SJCRH30 (cell line): ENCODE measurements at regions not wholly inside any gene's neighbourhood (a gene's known extent, or its start where the extent isn't known, plus 50 kb on each side); places are given as distances from the start of the nearest gene placed in this dataset.

Source experiments
- DNase-seq, 2 experiments: peaks; one replicate each; pipeline ENCODE4 v3.0.0-alpha.2; 2015 to 2020
- H3K27ac ChIP-seq: fragments of 250-450 bp; sonication (Bioruptor Pico); 2 replicates; pipeline ENCODE4 v1.5.1; 2020; ENCODE audit warnings: mild to moderate bottlenecking, moderate library complexity
- H3K27me3 ChIP-seq: fragments of 250-450 bp; sonication (Bioruptor Pico); 2 replicates; pipeline ENCODE4 v1.5.1; 2020; ENCODE audit warnings: mild to moderate bottlenecking, moderate library complexity
- H3K36me3 ChIP-seq: fragments of 250-450 bp; sonication (Bioruptor Pico); 2 replicates; pipeline ENCODE4 v1.5.1; 2020; ENCODE audit warnings: mild to moderate bottlenecking, moderate library complexity
- H3K4me1 ChIP-seq: fragments of 250-450 bp; sonication (Bioruptor Pico); 2 replicates; pipeline ENCODE4 v1.5.1; 2020; ENCODE audit warnings: mild to moderate bottlenecking, moderate library complexity
- H3K4me3 ChIP-seq: fragments of 250-450 bp; sonication (Bioruptor Pico); 2 replicates; pipeline ENCODE4 v1.5.1; 2020; ENCODE audit warnings: mild to moderate bottlenecking, moderate library complexity
- H3K9me3 ChIP-seq: fragments of 250-450 bp; sonication (Bioruptor Pico); replicated peaks from 2 replicates; pipeline ENCODE4 v1.5.1; 2020; ENCODE audit warnings: mild to moderate bottlenecking, moderate library complexity

GRCh38 chr9:88229434-88229833 is 91.2 kb upstream of the SPATA31C2 start:
- no peak for DNase-seq
- H3K27ac ChIP-seq: no peak overlapping the region

GRCh38 chr9:88224938-88225337 is 86.7 kb upstream of the SPATA31C2 start:
- Histone ChIP-seq H3K27me3 (no peaks in the 10 kb centered on the region), H3K27ac (no peak overlapping the region), H3K9me3 (no peaks in the 10 kb centered on the region), H3K4me1 (peaks cover 12% of the 10 kb centered on the region), H3K36me3 (no peaks in the 10 kb centered on the region), H3K4me3 (no peak overlapping the region)
- DNase-seq: no peak

More at GRCh38 chr9:88229434-88229833, 91.2 kb upstream of the SPATA31C2 start:
- Histone ChIP-seq H3K36me3 (no peaks in the 10 kb centered on the region), H3K27me3 (no peaks in the 10 kb centered on the region), H3K4me1 (peaks cover 6% of the 10 kb centered on the region), H3K9me3 (peaks cover 7% of the 10 kb centered on the region; the same call in 1 of the 2 replicates), H3K4me3 (no peak overlapping the region)

DNA sequence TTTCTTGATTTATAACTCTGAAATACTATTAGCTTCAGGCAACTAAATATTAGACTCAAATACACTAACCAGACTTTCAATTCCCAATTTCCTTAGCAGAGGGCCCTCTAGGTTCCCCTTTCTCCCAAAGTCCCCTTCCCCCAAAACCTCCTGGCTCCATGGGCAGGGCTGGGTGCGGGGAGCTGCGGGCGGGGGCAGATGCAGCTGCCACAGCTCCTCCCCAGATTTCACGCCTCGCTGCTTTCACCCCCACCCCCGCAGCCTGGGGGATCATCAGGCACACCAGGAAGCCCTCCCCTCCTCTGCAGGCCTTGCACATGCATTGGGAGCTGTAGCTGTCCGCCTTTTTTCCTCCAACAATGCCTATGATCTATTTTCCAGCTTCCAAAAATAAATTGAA is 82.8 kb upstream of the SPATA31C2 start:
- DNase-seq: peak; percentile 82 to 86
- no peak overlapping the region for H3K4me3 ChIP-seq
- H3K9me3 ChIP-seq: no peaks in the 10 kb centered on the region
- H3K36me3 ChIP-seq: no peaks in the 10 kb centered on the region
- H3K27ac ChIP-seq: peak overlapping the region; percentile 78
- peaks cover 20% of the 10 kb centered on the region for H3K4me1 ChIP-seq
- no peaks in the 10 kb centered on the region for H3K27me3 ChIP-seq

- H3K4me1 ChIP-seq: peaks cover 20% of the 10 kb centered on the region
- H3K27ac ChIP-seq: peak overlapping the region; percentile 78
- no peaks in the 10 kb centered on the region for H3K36me3 ChIP-seq
- no peaks in the 10 kb centered on the region for H3K27me3 ChIP-seq
- no peaks in the 10 kb centered on the region for H3K9me3 ChIP-seq
- no peak for DNase-seq
- H3K4me3 ChIP-seq: no peak overlapping the region
Measured at GRCh38 chr9:88220652-88221051, 82.4 kb upstream of the SPATA31C2 start.

- Histone ChIP-seq H3K4me1 (peaks cover 20% of the 10 kb centered on the region), H3K27ac (no peak overlapping the region), H3K4me3 (no peak overlapping the region), H3K9me3 (no peaks in the 10 kb centered on the region), H3K27me3 (no peaks in the 10 kb centered on the region), H3K36me3 (no peaks in the 10 kb centered on the region)
- DNase-seq: no peak
Measured at GRCh38 chr9:88219601-88220000, 81.3 kb upstream of the SPATA31C2 start.

DNA sequence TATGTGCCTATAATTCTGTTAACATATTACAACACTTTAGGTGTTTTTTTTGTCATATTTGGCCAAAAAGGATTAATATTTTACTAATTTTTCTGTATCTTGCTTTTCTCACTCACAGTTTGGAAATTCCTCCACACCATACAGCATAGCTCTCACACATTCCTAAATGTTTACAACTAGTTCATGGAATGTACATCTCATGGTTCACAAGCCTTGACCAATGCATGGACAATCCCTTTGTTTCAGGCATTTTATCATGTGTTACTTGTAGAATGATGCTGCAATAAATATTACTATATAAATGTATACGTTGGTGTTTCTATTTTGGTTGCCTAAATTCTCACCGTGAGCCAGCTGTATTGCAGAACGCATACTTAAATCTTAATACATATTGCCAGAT is 80.5 kb upstream of the SPATA31C2 start:
- H3K4me1 ChIP-seq: peaks cover 20% of the 10 kb centered on the region
- no peaks in the 10 kb centered on the region for H3K36me3 ChIP-seq
- H3K4me3 ChIP-seq: no peak overlapping the region
- H3K27me3 ChIP-seq: no peaks in the 10 kb centered on the region
- H3K27ac ChIP-seq: peak overlapping the region; percentile 39; the same call in 1 of the 2 replicates
- DNase-seq: no peak
- no peaks in the 10 kb centered on the region; the same call in 1 of the 2 replicates for H3K9me3 ChIP-seq

- no peak overlapping the region for H3K4me3 ChIP-seq
- no peaks in the 10 kb centered on the region for H3K36me3 ChIP-seq
- DNase-seq: no peak
- H3K9me3 ChIP-seq: peaks cover 4% of the 10 kb centered on the region
- no peak overlapping the region for H3K27ac ChIP-seq
- H3K27me3 ChIP-seq: no peaks in the 10 kb centered on the region
- H3K4me1 ChIP-seq: peaks cover 15% of the 10 kb centered on the region
Measured at GRCh38 chr9:88216126-88216995, 78.1 kb upstream of the SPATA31C2 start.

- DNase-seq: no peak
Measured at GRCh38 chr9:88215196-88216125, 77.2 kb upstream of the SPATA31C2 start.

GRCh38 chr9:88202321-88202720 is 64.0 kb upstream of the SPATA31C2 start:
- H3K4me1 ChIP-seq: peaks cover 17% of the 10 kb centered on the region
- no peak for DNase-seq
- no peaks in the 10 kb centered on the region for H3K36me3 ChIP-seq
- no peak overlapping the region for H3K27ac ChIP-seq
- H3K9me3 ChIP-seq: no peaks in the 10 kb centered on the region
- H3K4me3 ChIP-seq: no peak overlapping the region
- H3K27me3 ChIP-seq: no peaks in the 10 kb centered on the region

More at GRCh38 chr9:88215196-88216125, 77.2 kb upstream of the SPATA31C2 start:
- no peaks in the 10 kb centered on the region for H3K27me3 ChIP-seq
- H3K27ac ChIP-seq: no peak overlapping the region
- peaks cover 8% of the 10 kb centered on the region for H3K4me1 ChIP-seq
- H3K4me3 ChIP-seq: no peak overlapping the region
- peaks cover 4% of the 10 kb centered on the region for H3K9me3 ChIP-seq
- no peaks in the 10 kb centered on the region for H3K36me3 ChIP-seq

GRCh38 chr9:88198341-88198807 is 60.1 kb upstream of the SPATA31C2 start:
- H3K9me3 ChIP-seq: no peaks in the 10 kb centered on the region
- H3K4me1 ChIP-seq: peaks cover 36% of the 10 kb centered on the region
- H3K4me3 ChIP-seq: peak overlapping the region; percentile 24
- H3K27me3 ChIP-seq: no peaks in the 10 kb centered on the region
- H3K27ac ChIP-seq: peak overlapping the region; percentile 97
- no peaks in the 10 kb centered on the region for H3K36me3 ChIP-seq
- peak; percentile 81 to 89 for DNase-seq

- Histone ChIP-seq H3K36me3 (no peaks in the 10 kb centered on the region), H3K4me1 (peaks cover 36% of the 10 kb centered on the region), H3K27ac (peak overlapping the region; percentile 97), H3K27me3 (no peaks in the 10 kb centered on the region), H3K9me3 (no peaks in the 10 kb centered on the region), H3K4me3 (peak overlapping the region; percentile 24)
- DNase-seq: peak; percentile 67 to 89
Measured at GRCh38 chr9:88197781-88198340, 59.6 kb upstream of the SPATA31C2 start.

- H3K4me1 ChIP-seq: peaks cover 36% of the 10 kb centered on the region
- no peaks in the 10 kb centered on the region for H3K27me3 ChIP-seq
- H3K9me3 ChIP-seq: no peaks in the 10 kb centered on the region
- no peaks in the 10 kb centered on the region for H3K36me3 ChIP-seq
- DNase-seq: peak; percentile 59 to 69
- peak overlapping the region; percentile 97 for H3K27ac ChIP-seq
- H3K4me3 ChIP-seq: peak overlapping the region; percentile 11; the same call in 1 of the 2 replicates
Measured at GRCh38 chr9:88197016-88197415, 58.7 kb upstream of the SPATA31C2 start.

DNA sequence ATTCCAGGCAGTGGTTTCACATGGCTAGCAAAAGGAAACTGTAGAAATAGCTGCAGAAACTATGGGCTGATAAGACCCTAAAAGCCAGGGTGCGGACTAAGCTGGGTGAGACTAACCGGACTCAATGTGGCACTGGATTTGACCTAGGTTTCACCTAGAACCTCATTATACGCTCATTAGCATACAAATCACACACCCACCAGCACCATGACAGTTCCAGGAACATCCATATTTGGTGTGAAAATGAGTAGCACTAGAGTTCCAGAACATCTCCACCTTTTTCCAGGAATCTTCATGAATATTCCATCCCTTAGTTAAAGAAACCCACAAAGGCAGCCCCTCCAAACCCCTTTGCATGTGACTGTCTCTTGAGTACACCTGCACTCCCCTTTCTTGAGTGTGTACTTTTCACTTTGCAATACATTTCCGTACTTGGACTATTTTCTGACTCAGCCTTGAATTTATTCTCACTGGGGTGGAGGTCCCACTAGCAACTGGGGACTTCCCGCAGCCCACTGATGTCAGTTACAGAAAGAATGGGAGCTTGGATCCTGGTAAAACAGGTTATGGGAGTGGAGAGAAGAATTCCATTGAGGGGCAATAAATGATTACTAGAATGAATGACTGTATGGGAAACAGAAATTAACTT is 58.0 kb upstream of the SPATA31C2 start:
- Histone ChIP-seq H3K27me3 (no peaks in the 10 kb centered on the region), H3K4me1 (peaks cover 36% of the 10 kb centered on the region), H3K4me3 (no peak overlapping the region), H3K9me3 (no peaks in the 10 kb centered on the region), H3K36me3 (no peaks in the 10 kb centered on the region), H3K27ac (peak overlapping the region; percentile 97)
- no peak for DNase-seq

DNA sequence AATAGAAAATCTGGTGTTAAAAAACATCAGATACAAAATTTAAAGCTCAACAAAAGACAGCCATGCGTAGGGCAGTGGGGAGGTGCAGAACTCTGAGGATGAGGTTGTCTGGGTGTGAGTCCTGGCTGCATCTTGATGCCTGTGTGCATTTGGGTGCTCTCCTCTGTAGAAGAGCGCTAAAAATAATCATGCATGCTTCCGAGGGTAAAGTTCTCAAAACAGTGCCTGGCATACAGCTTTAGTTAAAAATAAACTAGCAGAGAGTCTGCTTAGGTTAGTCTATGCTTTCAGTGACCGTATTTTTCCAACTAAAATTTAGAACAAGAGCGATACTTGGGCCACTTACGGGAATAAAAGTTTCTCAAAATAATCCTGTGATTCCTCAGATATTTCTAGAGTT is 55.5 kb upstream of the SPATA31C2 start:
- H3K36me3 ChIP-seq: no peaks in the 10 kb centered on the region
- no peaks in the 10 kb centered on the region for H3K27me3 ChIP-seq
- H3K27ac ChIP-seq: no peak overlapping the region
- peaks cover 30% of the 10 kb centered on the region for H3K4me1 ChIP-seq
- no peak for DNase-seq
- H3K4me3 ChIP-seq: no peak overlapping the region
- no peaks in the 10 kb centered on the region for H3K9me3 ChIP-seq
